Neural cell (in vitro differentiated cells): ENCODE measurements at regions not wholly inside any gene's neighbourhood (a gene's known extent, or its start where the extent isn't known, plus 50 kb on each side); places are given as distances from the start of the nearest gene placed in this dataset.

Experiments used
- CTCF ChIP-seq: fragments of 450-650 bp; IDR thresholded peaks from 2 replicates; pipeline ENCODE4 v1.5.1; 2014; ENCODE audit warnings: antibody characterized with exemption, mild to moderate bottlenecking, moderate library complexity; ENCODE audit not compliant: poor library complexity, severe bottlenecking
- EP300 ChIP-seq: fragments of 450-650 bp; conservative IDR thresholded peaks from 2 replicates; pipeline ENCODE4 v1.6.1; 2014; ENCODE audit warnings: antibody characterized with exemption, mild to moderate bottlenecking, moderate library complexity; ENCODE audit not compliant: poor library complexity, severe bottlenecking
- EZH2 ChIP-seq: fragments of 200-600, 300-800 bp; shearing (Covaris generic), sonication (generic); IDR thresholded peaks from 2 replicates; pipeline ENCODE4 v1.6.1; 2014; ENCODE audit warnings: antibody characterized with exemption, low read length, borderline replicate concordance, mild to moderate bottlenecking; ENCODE audit not compliant: insufficient read depth, poor library complexity, severe bottlenecking
- POLR2AphosphoS5 ChIP-seq: IDR thresholded peaks from 2 replicates; pipeline ENCODE4 v1.6.1; 2012
- RAD21 ChIP-seq: fragments of 450-650 bp; conservative IDR thresholded peaks from 2 replicates; pipeline ENCODE4 v1.6.1; 2014; ENCODE audit warnings: antibody characterized with exemption, mild to moderate bottlenecking, moderate library complexity
- REST ChIP-seq: IDR thresholded peaks from 2 replicates; pipeline ENCODE4 v1.6.1; 2012; ENCODE audit warnings: borderline replicate concordance
- TAF1 ChIP-seq: IDR thresholded peaks from 2 replicates; pipeline ENCODE4 v1.6.1; 2012; ENCODE audit warnings: low read depth

- TF ChIP-seq CTCF (no peak), EZH2 (no peak), RAD21 (no peak), TAF1 (no peak), REST (no peak), EP300 (no peak), POLR2AphosphoS5 (no peak)
Observed at GRCh38 chr3:188951734-188952133, 220.0 kb upstream of the TPRG1 start.
